Right lobe of liver (tissue), 4 donors: ENCODE measurements at regions not wholly inside any gene's neighbourhood (a gene's known extent, or its start where the extent isn't known, plus 50 kb on each side); places are given as distances from the start of the nearest gene placed in this dataset.

Source experiments
- POLR2A ChIP-seq: fragments of 450-650 bp; IDR thresholded peaks from one replicate; pipeline ENCODE4 v1.6.1; 2017; ENCODE audit warnings: antibody characterized with exemption, mild to moderate bottlenecking
- TF ChIP-seq, protein P1 (sequence below), 4 donors: fragments of 200-600 bp in 3 of 4; fragments of 450-650 bp in 1 of 4; IDR thresholded peaks; one replicate each; pipeline versions ENCODE4 v1.5.1 to v1.8.0; 2016 to 2022; ENCODE audit warnings: antibody characterized with exemption in 4 of 4, mild to moderate bottlenecking in 2 of 4
- donor health status: DM: no; HTN: no; CAD: no.
- donor health status: DM: no; HTN: no; CAD: no.
- donor health status: DM: no; HTN: yes; CAD: no.

- TF ChIP-seq, protein P1, sequence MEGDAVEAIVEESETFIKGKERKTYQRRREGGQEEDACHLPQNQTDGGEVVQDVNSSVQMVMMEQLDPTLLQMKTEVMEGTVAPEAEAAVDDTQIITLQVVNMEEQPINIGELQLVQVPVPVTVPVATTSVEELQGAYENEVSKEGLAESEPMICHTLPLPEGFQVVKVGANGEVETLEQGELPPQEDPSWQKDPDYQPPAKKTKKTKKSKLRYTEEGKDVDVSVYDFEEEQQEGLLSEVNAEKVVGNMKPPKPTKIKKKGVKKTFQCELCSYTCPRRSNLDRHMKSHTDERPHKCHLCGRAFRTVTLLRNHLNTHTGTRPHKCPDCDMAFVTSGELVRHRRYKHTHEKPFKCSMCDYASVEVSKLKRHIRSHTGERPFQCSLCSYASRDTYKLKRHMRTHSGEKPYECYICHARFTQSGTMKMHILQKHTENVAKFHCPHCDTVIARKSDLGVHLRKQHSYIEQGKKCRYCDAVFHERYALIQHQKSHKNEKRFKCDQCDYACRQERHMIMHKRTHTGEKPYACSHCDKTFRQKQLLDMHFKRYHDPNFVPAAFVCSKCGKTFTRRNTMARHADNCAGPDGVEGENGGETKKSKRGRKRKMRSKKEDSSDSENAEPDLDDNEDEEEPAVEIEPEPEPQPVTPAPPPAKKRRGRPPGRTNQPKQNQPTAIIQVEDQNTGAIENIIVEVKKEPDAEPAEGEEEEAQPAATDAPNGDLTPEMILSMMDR (IDR thresholded peaks at IDR 0.05) = no peak
- no peak for TF ChIP-seq POLR2A
Observed at GRCh38 chr18:78637442-78638402, 341.9 kb upstream of the SALL3 start.
